Loucy (cell line): ENCODE measurements at regions not wholly inside any gene's neighbourhood (a gene's known extent, or its start where the extent isn't known, plus 50 kb on each side); places are given as distances from the start of the nearest gene placed in this dataset.
A peak's percentile ranks its signal among the peaks of the same experiment; 100 is the strongest.

Source experiments
- H2AFZ ChIP-seq: fragments of 200-600 bp; sonication (generic); 2 replicates; pipeline ENCODE4 v1.6.0; 2016; ENCODE audit warnings: antibody characterized with exemption, mild to moderate bottlenecking, low read length, moderate library complexity
- H3F3A ChIP-seq: fragments of 200-600 bp; 2 replicates; pipeline ENCODE4 v1.6.0; 2016; ENCODE audit warnings: antibody characterized with exemption, low read depth, mild to moderate bottlenecking
- H3K27me3 ChIP-seq: fragments of 200-600 bp; sonication (generic); 2 replicates; pipeline ENCODE4 v1.6.1; 2014; ENCODE audit warnings: low read length, mild to moderate bottlenecking; ENCODE audit not compliant: insufficient read depth, poor library complexity, severe bottlenecking
- H3K36me3 ChIP-seq: fragments of 200-600 bp; sonication (generic); 2 replicates; pipeline ENCODE4 v1.6.1; 2016; ENCODE audit warnings: low read length; ENCODE audit not compliant: insufficient read depth
- H3K4me1 ChIP-seq: fragments of 200-600 bp; sonication (generic); 2 replicates; pipeline ENCODE4 v1.5.1; 2014; ENCODE audit warnings: low read length, mild to moderate bottlenecking; ENCODE audit not compliant: insufficient read depth, poor library complexity, severe bottlenecking
- H3K4me2 ChIP-seq: fragments of 200-600 bp; sonication (generic); 2 replicates; pipeline ENCODE4 v1.6.0; 2014; ENCODE audit warnings: antibody characterized with exemption, low read length, low read depth, mild to moderate bottlenecking; ENCODE audit not compliant: poor library complexity, severe bottlenecking
- H3K4me3 ChIP-seq: fragments of 200-600 bp; sonication (generic); 2 replicates; pipeline ENCODE4 v1.5.1; 2014; ENCODE audit warnings: low read length, mild to moderate bottlenecking, mixed read lengths; ENCODE audit not compliant: poor library complexity, severe bottlenecking
- H3K79me2 ChIP-seq: fragments of 200-600 bp; sonication (generic); 2 replicates; pipeline ENCODE4 v1.6.1; 2014; ENCODE audit warnings: low read length; ENCODE audit not compliant: insufficient read depth
- H3K9ac ChIP-seq: fragments of 200-600 bp; sonication (generic); 2 replicates; pipeline ENCODE4 v1.6.0; 2014; ENCODE audit warnings: mild to moderate bottlenecking, low read depth, low read length, moderate library complexity; ENCODE audit not compliant: poor library complexity, severe bottlenecking
- H3K9me2 ChIP-seq: fragments of 200-600 bp; sonication (generic); replicated peaks from 2 replicates; pipeline ENCODE4 v1.6.1; 2016; ENCODE audit warnings: low read depth, low read length, mixed read lengths
- H3K9me3 ChIP-seq: fragments of 200-600 bp; sonication (generic); 2 replicates; pipeline ENCODE4 v1.6.1; 2014; ENCODE audit warnings: mild to moderate bottlenecking, antibody characterized with exemption, low read length, low read depth; ENCODE audit not compliant: insufficient read depth
- H4K20me1 ChIP-seq: fragments of 200-600 bp; sonication (generic); 2 replicates; pipeline ENCODE4 v1.6.0; 2014; ENCODE audit warnings: antibody characterized with exemption, low read length, mild to moderate bottlenecking; ENCODE audit not compliant: insufficient read depth, poor library complexity, severe bottlenecking
- CTCF ChIP-seq: fragments of 200-600 bp; sonication (generic); conservative IDR thresholded peaks from 2 replicates; pipeline ENCODE4 v1.5.1; 2014; ENCODE audit warnings: mild to moderate bottlenecking, antibody characterized with exemption, low read length
- EZH2phosphoT487 ChIP-seq: fragments of 200-600 bp; IDR thresholded peaks from 2 replicates; pipeline ENCODE4 v1.6.1; 2018; ENCODE audit warnings: antibody characterized with exemption, mild to moderate bottlenecking, moderate library complexity, borderline replicate concordance

GRCh38 chr5:124056991-124057723, 545.2 kb downstream of the CSNK1G3 start:
- H3K36me3 ChIP-seq = no peaks in the 10 kb centered on the region
- H3K9ac ChIP-seq = no peak overlapping the region
- no peaks in the 10 kb centered on the region for H3K9me2 ChIP-seq
- no peaks in the 10 kb centered on the region for H4K20me1 ChIP-seq
- H2AFZ ChIP-seq = no peak overlapping the region
- no peak for TF ChIP-seq EZH2phosphoT487
- no peak for TF ChIP-seq CTCF
- H3K4me3 ChIP-seq = no peak overlapping the region
- H3F3A ChIP-seq = no peaks in the 10 kb centered on the region
- peak overlapping the region; percentile 31 for H3K4me2 ChIP-seq
- H3K27me3 ChIP-seq = no peaks in the 10 kb centered on the region
- no peaks in the 10 kb centered on the region for H3K4me1 ChIP-seq
- no peaks in the 10 kb centered on the region for H3K79me2 ChIP-seq
- H3K9me3 ChIP-seq = no peaks in the 10 kb centered on the region

- H3K9ac ChIP-seq = no peak overlapping the region
- H3F3A ChIP-seq = no peaks in the 10 kb centered on the region
- no peak for TF ChIP-seq EZH2phosphoT487
- TF ChIP-seq CTCF = no peak
- no peaks in the 10 kb centered on the region for H3K4me1 ChIP-seq
- H4K20me1 ChIP-seq = no peaks in the 10 kb centered on the region
- H3K4me3 ChIP-seq = no peak overlapping the region
- H3K4me2 ChIP-seq = no peak overlapping the region
- H3K36me3 ChIP-seq = no peaks in the 10 kb centered on the region
- no peaks in the 10 kb centered on the region for H3K9me2 ChIP-seq
- H3K27me3 ChIP-seq = no peaks in the 10 kb centered on the region
- no peaks in the 10 kb centered on the region for H3K79me2 ChIP-seq
- H3K9me3 ChIP-seq = no peaks in the 10 kb centered on the region
- H2AFZ ChIP-seq = no peak overlapping the region
Measured at GRCh38 chr5:124056326-124056990, 544.5 kb downstream of the CSNK1G3 start.

GRCh38 chr5:124055751-124056150, 543.8 kb downstream of the CSNK1G3 start:
- Histone ChIP-seq H3F3A (no peaks in the 10 kb centered on the region), H2AFZ (no peak overlapping the region), H3K9me3 (no peaks in the 10 kb centered on the region), H3K9ac (no peak overlapping the region), H3K36me3 (no peaks in the 10 kb centered on the region), H3K9me2 (no peaks in the 10 kb centered on the region), H3K4me3 (no peak overlapping the region), H3K27me3 (no peaks in the 10 kb centered on the region), H3K4me2 (no peak overlapping the region), H3K4me1 (no peaks in the 10 kb centered on the region), H4K20me1 (no peaks in the 10 kb centered on the region), H3K79me2 (no peaks in the 10 kb centered on the region)
- TF ChIP-seq EZH2phosphoT487 (no peak), CTCF (no peak)
